ELF-1 (cell line): ENCODE measurements at regions not wholly inside any gene's neighbourhood (a gene's known extent, or its start where the extent isn't known, plus 50 kb on each side); places are given as distances from the start of the nearest gene placed in this dataset.
"Not testable (repeated sequence)": the region's sequence is repeated elsewhere in the genome, so short reads cannot be mapped to it uniquely, and the experiment has no call there.

ENCODE experiments used
- DNase-seq: peaks from one replicate; pipeline ENCODE4 v3.0.0-alpha.2; 2016; ENCODE audit warnings: low read depth, low spot score

DNA sequence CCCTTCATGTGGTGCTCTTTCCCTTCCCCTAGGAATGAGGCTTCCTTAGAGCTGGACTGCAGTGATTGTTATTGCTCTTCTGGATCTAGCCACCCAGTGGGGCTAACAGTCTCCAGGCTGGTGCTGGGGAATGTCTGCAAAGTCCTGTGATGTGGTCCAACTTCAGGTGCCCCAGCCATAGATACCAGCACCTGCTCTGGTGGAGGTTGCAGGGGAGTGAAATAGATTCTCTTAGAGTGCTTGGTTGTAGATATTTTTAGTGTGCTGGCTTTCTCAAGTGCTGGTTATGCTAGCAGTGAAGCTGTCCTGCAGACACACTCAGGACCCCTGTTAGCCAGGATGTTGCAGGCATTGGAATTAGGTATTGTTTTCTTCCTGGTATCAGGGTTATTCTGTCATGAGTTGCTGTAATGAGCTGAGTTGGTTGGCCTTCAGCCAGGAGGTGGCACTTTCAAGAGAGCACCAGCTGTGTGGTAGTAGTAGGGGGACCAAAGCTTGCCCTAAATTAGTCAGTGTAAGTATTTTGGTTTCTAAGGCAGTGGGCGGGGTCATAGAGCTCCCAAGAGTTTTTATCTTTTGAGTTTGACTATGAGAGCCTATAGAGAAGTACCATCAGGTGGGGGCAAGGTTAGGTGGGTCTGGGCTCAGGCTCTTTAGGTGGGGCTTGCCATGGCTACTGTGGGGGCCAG is 317.5 kb upstream of the SGO1 start:
- no peak for DNase-seq

DNA sequence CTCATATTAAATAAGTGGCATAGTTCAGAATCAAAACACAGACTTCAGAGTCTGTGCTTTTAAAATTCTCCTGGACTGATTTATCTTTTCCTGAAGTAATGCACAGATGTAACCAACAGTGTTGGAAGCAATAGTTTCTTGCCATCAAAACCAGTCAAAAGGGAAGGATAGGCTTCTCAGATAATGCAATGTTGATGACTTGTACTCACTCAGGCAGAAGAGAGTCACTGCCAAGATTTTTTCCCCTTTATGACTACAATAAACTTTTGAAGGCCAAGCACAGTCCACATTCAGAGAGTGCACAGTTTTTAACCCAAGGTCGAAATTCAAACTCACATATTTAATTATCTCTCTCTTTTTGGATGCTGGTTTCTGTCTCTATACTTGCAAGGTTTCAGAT is 305.0 kb upstream of the SGO1 start:
- no peak for DNase-seq

- no peak for DNase-seq
These were observed 302.1 kb upstream of the SGO1 start for GRCh38 chr3:20488151-20488550.

DNA sequence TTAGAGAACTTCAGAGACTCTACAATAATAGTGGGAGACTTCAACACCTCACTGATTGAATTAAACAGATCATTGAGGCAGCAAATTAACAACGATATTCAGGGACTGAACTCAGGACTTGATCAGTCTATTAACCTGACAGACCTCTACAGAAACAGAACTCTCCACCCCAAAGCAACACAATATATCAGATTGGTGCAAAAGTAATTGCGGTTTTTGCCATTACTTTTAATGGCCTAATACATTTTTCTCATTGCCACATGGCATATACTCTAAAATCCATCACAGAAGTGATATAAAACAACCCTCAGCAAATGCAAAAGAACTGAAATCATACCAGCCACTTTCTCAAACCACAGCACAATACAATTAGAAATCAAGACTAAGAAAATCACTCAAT is 298.1 kb upstream of the SGO1 start:
- no peak for DNase-seq

DNA sequence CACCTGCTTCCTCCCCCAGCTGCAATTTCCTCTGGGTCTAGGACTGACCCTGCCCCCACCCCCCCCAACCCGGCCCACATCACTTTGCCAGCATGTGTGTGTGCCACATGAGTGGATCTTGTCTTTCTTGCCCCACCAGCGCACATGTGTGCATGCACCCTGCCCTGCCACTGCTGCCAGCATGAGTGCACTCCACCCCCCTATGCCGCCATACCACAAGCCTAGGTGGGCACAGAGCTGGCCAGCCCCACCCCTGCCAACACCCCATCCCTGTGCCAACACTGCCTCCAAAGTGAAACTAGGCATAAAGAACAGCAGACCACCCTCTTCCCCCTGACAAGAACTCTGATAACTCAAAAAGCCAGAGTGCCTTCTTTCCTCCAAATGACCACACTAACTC is 296.3 kb upstream of the SGO1 start:
- no peak for DNase-seq

DNA sequence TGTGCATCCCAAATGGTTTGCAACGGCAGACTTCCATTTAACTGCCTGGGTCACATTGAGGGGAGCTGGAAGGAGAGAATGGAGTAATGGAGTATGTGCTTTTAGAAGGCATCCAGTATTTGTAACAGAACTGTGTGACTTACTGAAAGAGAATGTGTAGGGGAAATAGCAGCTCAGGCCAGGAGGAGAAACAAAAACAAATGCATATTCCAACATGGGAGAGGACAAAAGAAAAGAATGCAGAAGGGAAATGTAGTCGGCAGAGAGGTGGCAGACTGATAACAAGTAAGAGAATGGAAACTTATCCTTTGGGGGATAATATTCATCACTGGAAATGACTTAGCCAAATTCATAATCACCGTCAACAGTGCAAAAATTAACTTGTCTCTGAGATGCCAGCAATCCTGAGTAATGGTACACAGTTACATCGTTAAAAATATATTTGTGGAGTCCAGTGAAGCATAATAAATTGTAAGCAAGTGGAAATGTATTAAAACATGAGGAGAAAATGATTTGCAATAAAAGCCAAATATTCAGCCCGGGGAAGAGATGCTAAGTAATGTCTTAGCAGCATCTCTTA is 294.9 kb upstream of the SGO1 start:
- no peak for DNase-seq

GRCh38 chr3:20478436-20478835 is 292.4 kb upstream of the SGO1 start:
- no peak for DNase-seq

GRCh38 chr3:20464237-20464636 is 278.2 kb upstream of the SGO1 start:
- not testable (repeated sequence) for DNase-seq

DNA sequence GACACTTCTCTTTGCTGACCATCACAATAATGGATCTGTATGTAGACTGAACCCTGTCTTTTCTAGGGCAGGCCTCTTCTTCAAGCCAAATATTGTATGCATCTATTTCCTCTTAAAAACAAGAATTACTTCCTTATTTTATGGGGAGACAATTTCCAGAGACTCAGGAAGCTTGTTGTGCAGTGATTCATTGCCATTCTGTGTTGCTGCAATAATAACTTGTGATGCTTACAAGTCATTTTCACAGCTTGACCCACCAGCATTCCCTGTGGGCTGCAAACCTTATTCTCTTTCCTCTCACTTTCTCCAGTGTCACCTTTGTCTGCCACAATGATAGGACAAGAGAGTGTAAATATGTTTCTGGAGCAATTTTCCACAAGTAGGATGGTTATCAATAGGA is 276.7 kb upstream of the SGO1 start:
- no peak for DNase-seq

- DNase-seq = no peak
These were observed 276.2 kb upstream of the SGO1 start for GRCh38 chr3:20462226-20462625.

DNA sequence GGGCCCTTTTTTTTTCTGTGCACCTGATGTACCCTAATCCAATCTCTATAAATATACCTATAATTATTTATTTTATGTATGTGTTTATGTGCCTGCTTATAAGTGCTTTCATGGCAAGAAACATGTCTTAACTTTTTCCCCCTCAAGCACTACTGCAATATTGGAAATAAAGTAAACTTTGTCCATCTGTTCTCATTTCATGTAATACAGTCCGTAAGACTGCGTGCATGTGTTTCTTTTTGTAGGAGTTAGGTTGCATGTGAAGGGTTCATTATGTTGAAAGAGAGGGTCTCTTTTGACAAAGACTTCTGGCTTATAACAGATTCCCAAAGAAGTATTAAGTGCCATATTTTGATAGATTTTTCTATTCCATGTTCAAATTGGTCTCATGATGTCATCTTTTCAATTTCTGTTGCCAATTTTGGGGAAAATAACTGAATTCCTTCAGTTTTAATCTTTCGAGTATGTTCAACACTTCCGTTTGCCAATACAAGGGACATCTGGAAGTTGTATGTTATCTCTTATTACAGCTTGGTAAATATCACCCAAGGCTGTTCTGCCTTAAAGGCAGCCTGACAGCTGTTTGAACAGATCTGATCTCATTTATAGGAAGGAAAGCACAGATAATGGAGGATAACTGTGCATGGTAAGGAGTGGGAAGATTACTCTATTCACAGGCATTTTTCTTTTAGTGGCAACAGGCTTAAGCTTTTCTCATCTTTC is 273.1 kb upstream of the SGO1 start:
- no peak for DNase-seq

- DNase-seq = no peak
These were observed 270.5 kb upstream of the SGO1 start for GRCh38 chr3:20456511-20456910.

DNA sequence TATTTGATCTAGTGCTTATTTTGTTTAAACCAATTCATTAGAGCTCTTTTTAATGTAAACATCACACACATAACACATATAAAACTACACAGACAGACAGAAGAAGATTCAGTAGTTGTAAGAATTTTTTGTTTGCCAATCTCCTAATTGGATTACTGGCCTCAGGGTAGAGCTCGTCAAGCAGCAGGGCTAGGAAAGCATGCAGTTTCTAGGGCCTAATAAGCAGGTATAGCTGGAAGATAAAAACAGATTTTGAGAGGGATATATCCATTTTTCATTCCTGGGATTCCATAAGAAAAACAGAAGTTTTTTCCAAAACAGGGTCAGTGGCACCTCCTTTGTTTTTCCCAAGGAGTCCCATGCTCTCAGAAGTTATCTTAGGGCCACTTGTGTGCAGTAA is 265.2 kb upstream of the SGO1 start:
- no peak for DNase-seq

DNA sequence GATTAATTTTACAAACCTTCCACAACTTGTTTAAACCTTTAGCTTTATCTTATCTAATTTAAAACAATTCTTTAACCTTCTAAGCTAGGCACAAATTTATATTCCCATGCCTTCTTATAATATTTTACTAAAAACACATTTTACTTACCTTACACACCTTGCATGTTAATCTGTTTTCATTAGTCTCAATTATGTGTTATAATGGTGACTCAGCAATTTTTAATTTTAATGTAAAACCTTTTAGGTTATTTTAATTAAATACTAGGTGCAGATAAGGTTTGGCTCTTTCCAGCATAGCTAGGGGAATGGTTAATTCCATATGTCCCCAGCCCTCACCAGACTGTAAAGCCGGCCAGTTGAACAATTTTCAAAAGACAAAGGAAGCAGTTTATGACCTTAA is 264.6 kb upstream of the SGO1 start:
- DNase-seq = no peak

DNA sequence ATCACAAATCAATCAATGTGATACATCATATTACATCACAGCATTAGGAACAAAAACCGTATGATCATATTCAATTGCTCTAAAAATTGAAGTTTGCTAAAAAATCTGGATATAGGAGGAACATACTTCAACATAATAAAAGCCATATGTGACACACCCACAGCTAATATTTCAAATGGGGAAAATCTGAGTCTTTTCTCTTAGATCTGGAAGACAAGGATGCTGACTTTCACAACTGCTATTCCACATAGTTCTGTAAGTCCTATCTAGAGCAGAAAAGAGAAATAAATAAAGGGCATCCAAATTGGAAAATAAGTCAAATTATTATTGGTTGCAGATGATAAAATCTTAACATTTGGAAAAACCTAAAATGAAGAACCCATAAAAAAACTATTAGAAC is 256.8 kb upstream of the SGO1 start:
- DNase-seq = no peak

- DNase-seq = not testable (repeated sequence)
These were observed 241.3 kb upstream of the SGO1 start for GRCh38 chr3:20427268-20427667.

GRCh38 chr3:20425138-20425537 is 239.1 kb upstream of the SGO1 start:
- no peak for DNase-seq

DNA sequence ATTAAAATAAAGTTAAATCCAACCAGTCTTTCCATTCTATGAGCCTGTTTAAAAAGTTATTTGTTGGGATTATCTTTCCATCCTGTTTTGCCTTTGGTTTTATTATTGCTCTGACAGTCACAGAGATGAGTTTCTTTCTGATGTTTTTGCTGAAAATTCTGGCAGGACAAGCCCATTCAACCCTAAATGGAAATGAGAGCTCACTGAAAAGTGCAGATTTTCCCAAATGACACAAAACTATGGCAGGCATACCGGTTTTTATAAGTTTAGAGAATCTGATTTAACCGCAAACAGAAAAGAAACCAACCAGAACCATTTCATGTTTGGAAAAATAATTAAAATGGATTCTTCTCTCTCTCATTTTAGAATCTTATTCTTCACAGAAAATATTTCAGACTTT is 238.1 kb upstream of the SGO1 start:
- no peak for DNase-seq

DNA sequence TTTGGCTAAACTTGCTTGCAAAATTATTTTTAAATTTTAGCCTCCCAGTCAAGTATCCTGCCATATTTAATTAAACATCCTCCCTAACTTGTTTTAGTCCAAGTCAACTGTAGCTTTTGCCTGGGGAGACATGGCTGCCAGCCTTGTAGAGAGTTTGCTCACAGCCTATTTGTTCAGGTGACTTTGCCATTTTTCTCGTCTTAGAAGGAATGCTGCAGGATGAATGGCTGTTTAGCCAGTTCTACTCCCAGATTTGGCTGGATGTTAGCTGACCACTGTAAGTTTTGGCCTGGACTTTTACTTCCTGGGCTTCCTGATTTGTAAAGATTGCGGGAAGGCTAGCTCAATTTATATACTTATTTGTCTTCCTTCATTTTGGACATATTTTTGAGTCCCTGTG is 236.4 kb upstream of the SGO1 start:
- no peak for DNase-seq

DNA sequence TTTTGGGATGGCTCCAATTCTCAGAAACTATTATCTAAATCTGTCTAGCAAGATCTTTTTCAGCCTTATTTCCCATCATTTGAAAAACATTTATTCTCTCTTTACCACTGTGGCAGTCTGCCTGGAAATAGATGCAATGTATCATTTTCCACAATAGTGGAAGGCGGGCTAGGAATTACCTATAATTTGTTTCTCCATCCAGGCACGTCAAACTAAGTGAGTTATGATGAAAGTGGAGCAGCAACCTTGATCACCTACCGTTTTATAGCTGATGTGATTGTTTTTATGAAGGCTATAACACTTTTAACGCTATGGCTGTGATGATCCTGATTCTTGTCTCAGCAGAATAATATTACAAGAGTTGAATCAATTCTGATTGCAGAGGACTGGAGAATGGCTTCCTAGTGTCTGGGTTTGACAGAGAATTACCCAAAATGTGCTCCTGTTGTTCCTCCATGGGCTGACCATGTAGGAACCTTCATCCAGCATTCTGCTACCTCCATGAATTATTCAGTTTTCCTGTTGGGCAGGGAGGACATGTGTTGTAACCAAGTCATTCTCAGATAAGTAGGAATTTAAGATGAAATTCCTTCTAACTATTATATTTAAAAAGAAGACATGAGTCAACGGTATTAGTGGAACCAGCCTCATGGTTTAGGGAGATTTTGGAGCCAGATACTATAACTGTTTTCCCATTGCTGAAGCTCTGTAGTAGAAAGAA is 231.5 kb upstream of the SGO1 start:
- no peak for DNase-seq

DNA sequence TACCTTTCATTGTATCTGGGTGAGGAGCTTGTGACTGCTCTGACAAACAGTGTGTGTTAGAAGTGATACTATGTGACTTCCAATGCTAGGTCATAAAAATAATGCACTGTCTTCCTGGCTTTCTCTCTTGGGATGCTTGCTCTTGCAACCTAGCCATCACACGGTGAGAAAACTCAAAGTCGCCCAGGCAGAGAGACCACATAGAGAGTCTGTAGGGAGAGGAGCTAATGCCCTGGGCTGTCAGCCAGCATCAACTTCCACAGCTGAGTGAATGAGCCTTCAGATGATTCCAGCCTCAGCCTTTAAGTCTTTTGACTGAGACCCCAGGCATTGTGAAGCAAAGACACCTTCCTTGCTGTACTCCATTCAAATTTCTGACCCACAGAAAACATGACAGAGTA is 220.6 kb upstream of the SGO1 start:
- no peak for DNase-seq

DNA sequence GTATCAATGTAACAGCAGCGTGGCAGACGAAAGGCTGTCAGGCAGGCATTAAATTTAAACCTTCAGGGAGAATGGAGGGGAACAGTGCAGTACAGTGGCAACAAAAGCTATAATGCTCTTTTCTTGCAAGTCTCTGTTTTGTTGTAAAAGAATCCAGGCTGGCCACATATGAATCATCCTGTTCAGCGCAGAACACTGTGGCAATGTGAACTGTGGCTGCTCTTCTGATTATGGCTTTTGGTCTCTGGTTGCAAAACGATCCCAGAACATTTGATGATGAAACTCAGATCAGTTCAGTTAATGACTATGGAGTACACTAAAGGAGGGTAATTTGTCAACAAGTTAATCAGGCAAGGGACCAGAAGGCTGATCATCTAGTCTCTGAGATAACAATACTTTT is 219.7 kb upstream of the SGO1 start:
- no peak for DNase-seq

- no peak for DNase-seq
These were observed 219.2 kb upstream of the SGO1 start for GRCh38 chr3:20405231-20405630.
